GM23248 (cell line): ENCODE measurements at regions not wholly inside any gene's neighbourhood (a gene's known extent, or its start where the extent isn't known, plus 50 kb on each side); places are given as distances from the start of the nearest gene placed in this dataset.

Experiments
- EZH2 ChIP-seq: fragments of 200-600 bp; sonication (generic); IDR thresholded peaks from 2 replicates; pipeline ENCODE4 v1.6.1; 2018; ENCODE audit warnings: antibody characterized with exemption, mild to moderate bottlenecking; ENCODE audit not compliant: insufficient read depth, poor library complexity, severe bottlenecking
- EZH2phosphoT487 ChIP-seq: fragments of 200-600 bp; sonication (generic); IDR thresholded peaks from 2 replicates; pipeline ENCODE4 v1.6.1; 2018; ENCODE audit warnings: antibody characterized with exemption, moderate library complexity, mild to moderate bottlenecking, low read depth; ENCODE audit not compliant: insufficient read depth

GRCh38 chr3:29145360-29145759, 135.5 kb upstream of the RBMS3 start:
- TF ChIP-seq EZH2 (no peak), EZH2phosphoT487 (no peak)
